ENCODE measurements at regions not wholly inside any gene's neighbourhood (a gene's known extent, or its start where the extent isn't known, plus 50 kb on each side); places are given as distances from the start of the nearest gene placed in this dataset.

GRCh38 chr10:3478153-3478552, 305.6 kb upstream of the PITRM1 start:
- no peak overlapping the region for H3K4me3 ChIP-seq (ENCODE audit: low read depth, low read length, poor library complexity, severe bottlenecking)
- CTCF ChIA-PET = no interaction called here

GRCh38 chr10:3477683-3478082, 305.1 kb upstream of the PITRM1 start:
- Histone ChIP-seq H3K27ac (ENCODE audit: low read depth, low read length, poor library complexity, severe bottlenecking) (no peak overlapping the region), H3K4me1 (ENCODE audit: insufficient read depth, low read length, poor library complexity, severe bottlenecking) (peaks cover 16% of the 10 kb centered on the region), H3K9me3 (ENCODE audit: low read depth, low read length, poor library complexity, severe bottlenecking) (no peaks in the 10 kb centered on the region), H3K36me3 (ENCODE audit: insufficient read depth, low read length, poor library complexity, severe bottlenecking) (no peaks in the 10 kb centered on the region), H3K4me3 (ENCODE audit: low read depth, low read length, poor library complexity, severe bottlenecking) (no peak overlapping the region), H3K27me3 (replicated peaks; ENCODE audit: insufficient read depth, low read depth, low read length, poor library complexity) (no peaks in the 10 kb centered on the region)
- POLR2A ChIA-PET (ENCODE audit: low non-redundant PET) = no interaction called here
- intact Hi-C loops (cut with micrococcal nuclease; ENCODE audit: unreplicated experiment) = no loop called here
- BruUV-seq (replicated peaks) = no TSS peak
- CTCF ChIA-PET = no interaction called here
- TF ChIP-seq CTCF (conservative IDR thresholded peaks at IDR 0.05; ENCODE audit: low read depth, low read length) = no peak
- no peak for TF ChIP-seq EZH2 (IDR thresholded peaks at IDR 0.05; ENCODE audit: borderline replicate concordance, low read depth, low read length, poor library complexity, severe bottlenecking)
- DNase-seq (ENCODE audit: low spot score) = no peak

More at GRCh38 chr10:3478153-3478552, 305.6 kb upstream of the PITRM1 start:
- TF ChIP-seq CTCF (conservative IDR thresholded peaks at IDR 0.05; ENCODE audit: low read depth, low read length) = no peak
- no peak for TF ChIP-seq EZH2 (IDR thresholded peaks at IDR 0.05; ENCODE audit: borderline replicate concordance, low read depth, low read length, poor library complexity, severe bottlenecking)
- Histone ChIP-seq H3K9me3 (ENCODE audit: low read depth, low read length, poor library complexity, severe bottlenecking) (no peaks in the 10 kb centered on the region), H3K27ac (ENCODE audit: low read depth, low read length, poor library complexity, severe bottlenecking) (no peak overlapping the region), H3K36me3 (ENCODE audit: insufficient read depth, low read length, poor library complexity, severe bottlenecking) (no peaks in the 10 kb centered on the region), H3K4me1 (ENCODE audit: insufficient read depth, low read length, poor library complexity, severe bottlenecking) (peaks cover 16% of the 10 kb centered on the region), H3K27me3 (replicated peaks; ENCODE audit: insufficient read depth, low read depth, low read length, poor library complexity) (no peaks in the 10 kb centered on the region)
- intact Hi-C loops (cut with micrococcal nuclease; ENCODE audit: unreplicated experiment) = no loop called here
- POLR2A ChIA-PET (ENCODE audit: low non-redundant PET) = interaction anchor here (0.6 kb wide), 1 partner anchor 351 kb away, joined by 3 read pairs; no protein-coding TSS in a partner anchor
- no peak for DNase-seq (ENCODE audit: low spot score)
- BruUV-seq (replicated peaks) = no TSS peak

GRCh38 chr10:3476640-3477448, 304.3 kb upstream of the PITRM1 start:
- H3K4me1 ChIP-seq (ENCODE audit: insufficient read depth, low read length, poor library complexity, severe bottlenecking) = peaks cover 18% of the 10 kb centered on the region
- intact Hi-C loops (cut with micrococcal nuclease; ENCODE audit: unreplicated experiment) = no loop called here
- no TSS peak for BruUV-seq (replicated peaks)
- ChIA-PET CTCF (no interaction called here), POLR2A (ENCODE audit: low non-redundant PET) (no interaction called here)
- H3K27me3 ChIP-seq (replicated peaks; ENCODE audit: insufficient read depth, low read depth, low read length, poor library complexity) = no peaks in the 10 kb centered on the region
- DNase-seq (ENCODE audit: low spot score) = no peak
- no peak for TF ChIP-seq EZH2 (IDR thresholded peaks at IDR 0.05; ENCODE audit: borderline replicate concordance, low read depth, low read length, poor library complexity, severe bottlenecking)
- no peak; the same call in 1 of the 2 replicates for TF ChIP-seq CTCF (conservative IDR thresholded peaks at IDR 0.05; ENCODE audit: low read depth, low read length)
- H3K4me3 ChIP-seq (ENCODE audit: low read depth, low read length, poor library complexity, severe bottlenecking) = no peak overlapping the region
- no peak overlapping the region for H3K27ac ChIP-seq (ENCODE audit: low read depth, low read length, poor library complexity, severe bottlenecking)
- no peaks in the 10 kb centered on the region for H3K9me3 ChIP-seq (ENCODE audit: low read depth, low read length, poor library complexity, severe bottlenecking)
- H3K36me3 ChIP-seq (ENCODE audit: insufficient read depth, low read length, poor library complexity, severe bottlenecking) = no peaks in the 10 kb centered on the region

Data from A673 (cell line).